AG04449 (cell line): ENCODE measurements at regions not wholly inside any gene's neighbourhood (a gene's known extent, or its start where the extent isn't known, plus 50 kb on each side); places are given as distances from the start of the nearest gene placed in this dataset.

ENCODE experiments used
- CTCF ChIA-PET: fragments of 350-600 bp; formaldehyde crosslinking; extraction: SDS; loops from one replicate; lab custom pipeline; 2021; ENCODE audit warnings: antibody characterized with exemption; lab: Yijun Ruan, JAX
- POLR2A ChIA-PET: fragments of 400-600, 350-600 bp; formaldehyde crosslinking; extraction: SDS; loops from one replicate; lab custom pipeline; 2020; ENCODE audit warnings: antibody characterized with exemption, inconsistent platforms; lab: Yijun Ruan, JAX
- DNase-seq: peaks from one replicate; pipeline ENCODE4 v3.0.0-alpha.2; 2010; ENCODE audit warnings: low read depth, low spot score
- H3K4me3 ChIP-seq: 2 replicates; pipeline ENCODE4 v1.5.1; 2011; ENCODE audit warnings: low read depth, mild to moderate bottlenecking, control low read depth, low read length
- TF ChIP-seq, protein P1 (sequence below): IDR thresholded peaks from one replicate; pipeline ENCODE4 v1.5.1; 2011; ENCODE audit warnings: mild to moderate bottlenecking, moderate library complexity, low read length, control low read depth, inconsistent platforms; ENCODE audit not compliant: insufficient read depth; ENCODE audit errors: missing control alignments

DNA sequence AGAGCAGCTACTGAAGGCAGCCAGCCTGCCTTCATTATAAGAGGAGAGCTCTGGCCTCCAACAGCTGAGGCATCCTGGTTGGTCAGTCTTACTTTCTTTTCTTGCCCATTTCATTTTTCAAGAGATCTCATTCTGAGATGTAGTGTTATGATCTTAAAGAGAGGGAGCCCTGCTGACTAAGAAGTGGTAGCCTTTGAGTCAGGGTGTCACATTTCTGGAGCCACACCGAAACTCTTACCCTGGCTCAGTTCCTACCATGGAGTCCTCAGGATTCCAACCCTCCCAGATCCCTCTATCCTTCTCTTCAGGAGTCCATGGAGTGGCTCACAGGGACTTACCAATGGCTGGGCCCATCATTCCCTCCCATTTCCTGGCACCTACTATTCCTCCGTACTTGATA lies 386.1 kb upstream of the LARGE1 start:
- CTCF ChIA-PET: no interaction called here
- TF ChIP-seq, protein P1, sequence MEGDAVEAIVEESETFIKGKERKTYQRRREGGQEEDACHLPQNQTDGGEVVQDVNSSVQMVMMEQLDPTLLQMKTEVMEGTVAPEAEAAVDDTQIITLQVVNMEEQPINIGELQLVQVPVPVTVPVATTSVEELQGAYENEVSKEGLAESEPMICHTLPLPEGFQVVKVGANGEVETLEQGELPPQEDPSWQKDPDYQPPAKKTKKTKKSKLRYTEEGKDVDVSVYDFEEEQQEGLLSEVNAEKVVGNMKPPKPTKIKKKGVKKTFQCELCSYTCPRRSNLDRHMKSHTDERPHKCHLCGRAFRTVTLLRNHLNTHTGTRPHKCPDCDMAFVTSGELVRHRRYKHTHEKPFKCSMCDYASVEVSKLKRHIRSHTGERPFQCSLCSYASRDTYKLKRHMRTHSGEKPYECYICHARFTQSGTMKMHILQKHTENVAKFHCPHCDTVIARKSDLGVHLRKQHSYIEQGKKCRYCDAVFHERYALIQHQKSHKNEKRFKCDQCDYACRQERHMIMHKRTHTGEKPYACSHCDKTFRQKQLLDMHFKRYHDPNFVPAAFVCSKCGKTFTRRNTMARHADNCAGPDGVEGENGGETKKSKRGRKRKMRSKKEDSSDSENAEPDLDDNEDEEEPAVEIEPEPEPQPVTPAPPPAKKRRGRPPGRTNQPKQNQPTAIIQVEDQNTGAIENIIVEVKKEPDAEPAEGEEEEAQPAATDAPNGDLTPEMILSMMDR: no peak
- POLR2A ChIA-PET: no interaction called here
- no peak overlapping the region for H3K4me3 ChIP-seq
- DNase-seq: no peak

DNA sequence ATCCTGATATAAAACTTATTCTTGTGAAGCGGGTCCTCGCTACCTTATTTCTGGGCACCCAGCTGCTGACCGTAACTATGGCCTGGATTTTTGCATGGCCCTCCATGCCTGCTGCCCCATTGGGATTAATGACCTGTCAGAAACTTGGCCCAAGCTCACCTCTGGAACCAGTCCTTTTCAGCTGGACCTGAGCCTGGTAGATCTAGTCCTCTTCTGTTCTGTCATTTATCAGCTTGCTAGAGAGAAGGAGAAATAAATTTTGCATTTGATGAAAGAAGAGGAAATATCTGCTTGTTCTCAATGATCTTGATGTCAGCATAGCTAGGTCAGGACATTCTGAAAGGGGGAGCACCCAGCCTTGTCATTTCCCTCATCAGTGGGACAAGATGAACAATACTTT lies 387.8 kb upstream of the LARGE1 start:
- no peak for DNase-seq
- TF ChIP-seq, protein P1: no peak
- POLR2A ChIA-PET: no interaction called here
- no peak overlapping the region for H3K4me3 ChIP-seq
- CTCF ChIA-PET: no interaction called here

DNA sequence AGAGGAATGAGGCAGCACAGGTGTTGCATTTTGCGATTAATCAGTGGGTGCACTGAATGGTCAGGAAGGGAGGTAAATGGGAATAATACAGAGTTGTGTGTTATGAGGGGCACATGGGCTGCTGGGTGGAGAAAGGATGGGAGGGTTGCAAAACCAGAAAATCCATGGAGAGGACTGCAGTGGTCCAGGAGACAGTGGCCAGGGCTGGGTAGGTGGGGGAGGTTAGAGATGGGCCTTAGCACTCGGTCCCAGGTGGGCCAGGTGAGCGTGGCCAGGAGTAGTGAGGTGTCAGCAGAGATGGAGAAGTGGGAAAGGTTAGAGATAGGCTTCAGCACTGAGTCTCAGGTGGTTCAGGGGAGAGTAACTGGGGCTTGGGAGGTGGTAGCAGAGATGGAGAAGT lies 399.1 kb upstream of the LARGE1 start:
- TF ChIP-seq, protein P1: no peak
- no peak overlapping the region for H3K4me3 ChIP-seq
- DNase-seq: no peak
- CTCF ChIA-PET: no interaction called here
- POLR2A ChIA-PET: no interaction called here

DNA sequence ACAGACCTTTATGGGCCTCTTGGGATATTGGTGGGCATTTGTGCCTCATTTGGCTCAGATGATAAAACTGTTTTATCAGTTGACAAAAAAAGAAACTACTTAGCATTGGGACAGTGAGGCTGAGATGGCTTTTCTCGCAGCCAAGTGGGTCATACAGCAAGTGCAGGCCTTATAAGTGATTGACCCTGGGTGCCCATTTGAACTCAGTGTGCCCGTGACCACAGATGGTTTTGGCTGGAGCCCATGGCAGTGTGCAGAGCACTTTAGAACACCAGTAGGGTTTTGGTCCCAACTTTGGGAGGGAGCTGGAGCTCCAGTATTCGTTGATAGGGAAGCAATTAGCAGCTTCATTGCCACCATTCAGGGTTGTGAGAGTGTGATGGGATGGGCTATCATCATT lies 404.5 kb upstream of the LARGE1 start:
- CTCF ChIA-PET: no interaction called here
- POLR2A ChIA-PET: no interaction called here
- TF ChIP-seq, protein P1: no peak

DNA sequence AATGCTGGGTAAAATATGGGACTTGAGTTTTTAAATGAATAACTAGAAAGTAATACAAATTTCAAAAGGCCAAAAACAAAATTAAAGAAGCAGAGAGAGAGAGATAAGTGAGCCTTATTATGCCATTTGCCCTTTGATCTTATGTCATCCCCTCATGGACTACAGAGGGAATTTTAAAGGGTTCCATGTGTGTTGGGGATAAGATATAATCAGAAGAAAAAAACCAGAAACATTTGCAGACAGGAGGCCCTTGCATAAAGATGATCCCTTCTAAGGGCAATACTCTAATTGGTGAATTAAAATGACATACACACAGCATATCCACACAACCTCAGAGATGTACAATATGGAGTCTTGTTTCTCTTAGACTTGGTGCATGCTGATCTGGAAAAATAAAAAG lies 406.6 kb upstream of the LARGE1 start:
- CTCF ChIA-PET: no interaction called here
- POLR2A ChIA-PET: no interaction called here
- TF ChIP-seq, protein P1: no peak

More for the DNA sequence above, 404.5 kb upstream of the LARGE1 start:
- no peak overlapping the region for H3K4me3 ChIP-seq
- DNase-seq: no peak

DNA sequence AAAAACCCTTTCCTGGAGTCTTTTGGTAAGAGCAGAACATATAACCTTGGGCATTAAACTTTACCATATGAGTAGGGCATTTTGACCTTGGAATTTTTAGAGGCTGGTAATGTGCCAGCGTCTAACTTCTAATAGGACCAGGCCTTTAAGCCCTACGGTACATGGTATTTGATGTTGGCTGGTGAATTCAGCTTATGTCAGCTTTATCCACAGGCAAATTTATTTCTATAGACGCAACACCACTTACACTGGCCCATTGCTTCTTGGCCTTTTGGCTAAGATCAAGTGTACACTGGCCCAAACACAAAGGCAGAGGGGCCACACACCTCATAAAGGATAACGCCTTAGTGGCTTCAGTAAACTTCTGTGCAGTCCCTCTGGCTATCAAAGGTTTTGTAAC lies 410.2 kb upstream of the LARGE1 start:
- DNase-seq: no peak
- ChIA-PET CTCF (no interaction called here), POLR2A (no interaction called here)
- H3K4me3 ChIP-seq: no peak overlapping the region
- TF ChIP-seq, protein P1: no peak

More for the DNA sequence above, 406.6 kb upstream of the LARGE1 start:
- no peak overlapping the region for H3K4me3 ChIP-seq
- DNase-seq: no peak

DNA sequence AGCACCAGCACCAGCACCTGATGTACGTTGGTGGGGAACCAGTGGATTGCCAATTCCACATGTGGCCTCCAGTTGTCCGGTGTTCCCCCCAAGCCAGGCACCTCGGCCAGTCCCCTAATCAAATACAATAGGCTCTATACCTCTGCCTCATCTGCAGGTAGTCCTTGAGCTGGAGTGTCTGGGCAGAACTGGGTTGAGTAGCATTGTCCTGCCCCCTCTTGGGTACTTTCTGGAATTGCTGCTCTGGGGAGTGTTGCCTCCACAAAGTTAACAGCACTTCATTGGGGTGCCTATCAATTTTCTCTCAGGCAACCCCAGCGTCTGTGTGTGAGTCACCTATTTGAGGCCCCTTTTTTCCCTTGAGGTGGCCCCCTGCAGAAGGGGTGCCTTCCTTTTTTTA lies 413.0 kb upstream of the LARGE1 start:
- POLR2A ChIA-PET: no interaction called here
- DNase-seq: no peak
- CTCF ChIA-PET: no interaction called here
- TF ChIP-seq, protein P1: no peak
- no peak overlapping the region for H3K4me3 ChIP-seq
